C1 segment of cervical spinal cord (tissue), 14 donors: ENCODE measurements at regions not wholly inside any gene's neighbourhood (a gene's known extent, or its start where the extent isn't known, plus 50 kb on each side); places are given as distances from the start of the nearest gene placed in this dataset.
"Not testable (repeated sequence)": the region's sequence is repeated elsewhere in the genome, so short reads cannot be mapped to it uniquely, and the experiment has no call there.

Experiments used
- DNase-seq, 14 donors: peaks; one replicate each; lab custom pipeline; 2025; lab: John Stamatoyannopoulos, UW

- no peak for DNase-seq
These were observed 262.5 kb upstream of the ANO5 start for GRCh38 chr11:21930408-21930807.

DNA sequence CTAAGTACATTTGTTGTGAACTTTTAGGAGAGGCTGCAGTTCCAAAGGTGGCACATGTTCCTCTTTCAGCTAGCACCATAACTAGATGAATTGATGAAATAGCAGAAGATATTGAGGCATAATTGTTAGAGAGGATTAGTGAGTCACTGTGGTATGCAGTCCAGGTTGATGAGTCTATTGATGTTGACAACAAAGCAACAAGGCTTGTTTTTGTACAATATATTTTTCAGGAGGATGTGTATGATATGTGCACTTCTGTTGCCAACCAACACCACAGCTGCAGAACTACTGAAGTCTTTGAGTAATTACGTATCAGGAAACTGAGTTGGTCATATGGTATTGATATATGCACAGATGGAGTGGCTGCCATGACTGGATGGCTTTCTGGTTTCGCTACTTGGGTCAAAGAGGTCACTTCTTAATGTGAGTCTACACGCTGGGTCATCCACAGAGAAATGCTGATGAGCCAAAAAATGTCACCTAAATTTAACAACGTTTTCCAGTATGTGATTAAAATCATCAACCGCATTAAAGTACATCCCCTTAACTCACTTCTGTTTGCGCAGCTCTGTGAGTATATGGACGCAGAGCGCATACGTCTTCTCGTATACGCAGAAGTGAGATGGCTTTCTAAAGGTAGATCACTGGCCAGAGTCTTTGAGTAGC lies 261.3 kb upstream of the ANO5 start:
- no peak for DNase-seq

DNA sequence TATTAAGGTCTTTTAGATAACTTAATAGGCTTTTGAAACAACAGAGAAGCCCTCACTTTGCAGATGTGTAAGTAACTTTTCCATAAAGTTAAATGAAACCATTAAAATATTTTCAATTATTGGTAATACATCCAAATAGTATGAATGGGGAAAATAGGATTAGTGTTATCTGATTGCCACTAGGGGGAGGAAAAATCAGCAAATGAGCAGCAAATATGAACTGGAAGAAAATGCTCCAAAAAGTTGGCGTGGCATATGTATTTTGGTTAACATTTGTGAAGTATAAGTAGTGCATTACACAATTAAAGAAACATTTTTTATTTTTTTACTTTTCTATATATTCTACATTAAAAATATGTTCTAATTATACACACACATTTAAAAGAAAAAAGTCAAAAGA lies 259.8 kb upstream of the ANO5 start:
- DNase-seq: no peak

- no peak for DNase-seq
These were observed 248.3 kb upstream of the ANO5 start for GRCh38 chr11:21944577-21944976.

- no peak for DNase-seq
These were observed 244.0 kb upstream of the ANO5 start for GRCh38 chr11:21948876-21949275.

DNA sequence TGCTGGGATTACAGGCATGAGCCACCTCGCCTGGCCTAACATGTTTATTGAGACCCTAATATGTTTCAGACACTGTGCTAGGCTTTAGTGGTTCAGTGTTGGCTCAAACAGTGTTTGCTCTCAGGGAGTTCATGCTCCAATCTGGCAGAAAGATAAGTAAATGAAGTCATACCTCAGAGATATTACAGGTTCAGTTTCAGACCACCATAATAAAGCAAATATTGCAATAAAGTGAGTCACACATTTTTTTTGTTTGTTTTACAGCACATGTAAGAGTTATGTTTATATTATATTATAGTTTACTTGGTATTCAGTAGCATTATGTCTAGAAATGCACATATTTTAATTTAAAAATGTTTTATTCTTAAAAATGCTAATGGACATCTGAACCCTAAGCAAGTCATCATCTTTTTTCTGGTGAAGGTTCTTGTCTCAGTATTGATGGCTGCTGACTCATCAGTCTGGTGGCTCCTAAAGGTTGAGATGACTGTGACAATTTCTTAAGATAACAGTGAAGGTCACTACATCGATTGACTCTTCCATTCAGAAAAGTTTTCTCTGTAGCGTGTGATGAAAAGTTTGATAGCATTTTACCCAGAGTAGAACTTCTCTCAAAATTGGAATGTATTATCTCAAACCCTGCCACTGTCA lies 243.0 kb upstream of the ANO5 start:
- no peak for DNase-seq

- DNase-seq: no peak
These were observed 229.9 kb upstream of the ANO5 start for GRCh38 chr11:21963013-21963412.

GRCh38 chr11:21965221-21965620 lies 227.7 kb upstream of the ANO5 start:
- DNase-seq: no peak

- no peak for DNase-seq
These were observed 224.2 kb upstream of the ANO5 start for GRCh38 chr11:21968702-21969101.

DNA sequence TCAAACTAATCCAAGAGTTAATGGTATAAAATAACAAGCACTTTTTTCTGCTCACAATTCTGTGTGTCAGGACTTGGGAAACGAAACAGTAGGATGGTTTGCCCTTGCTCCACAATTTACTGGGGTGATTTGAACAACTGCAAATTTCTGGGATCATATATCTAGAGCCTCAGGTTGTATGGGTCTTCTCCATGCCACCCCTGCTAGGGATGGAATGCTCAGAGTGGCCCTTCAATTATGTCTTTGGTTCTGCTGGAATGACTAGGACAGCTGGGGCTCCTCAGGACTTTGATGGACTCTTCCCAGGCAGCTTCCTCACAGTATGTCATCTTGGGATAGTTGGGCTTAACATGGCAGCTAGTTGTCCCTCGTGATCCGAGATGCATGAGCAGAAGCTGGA lies 223.0 kb upstream of the ANO5 start:
- no peak for DNase-seq

DNA sequence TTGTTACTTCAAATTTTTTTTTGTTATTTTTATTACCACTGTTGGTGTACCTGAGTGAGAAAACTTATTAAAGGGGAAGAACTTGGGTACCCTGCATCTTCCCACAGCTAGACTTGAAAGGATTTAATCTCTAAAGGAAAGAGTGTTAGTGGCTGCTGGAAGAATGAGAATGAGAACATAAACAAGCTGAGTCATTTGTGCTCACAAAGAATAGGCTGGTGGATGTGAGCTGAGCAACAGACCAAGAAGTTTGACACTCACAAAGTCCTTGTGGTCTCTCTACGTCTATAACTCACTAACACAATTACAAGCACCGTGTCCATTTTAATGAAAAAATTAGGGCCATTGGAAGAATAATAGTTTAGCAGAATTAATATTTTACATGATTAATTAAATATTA lies 217.6 kb upstream of the ANO5 start:
- DNase-seq: no peak

DNA sequence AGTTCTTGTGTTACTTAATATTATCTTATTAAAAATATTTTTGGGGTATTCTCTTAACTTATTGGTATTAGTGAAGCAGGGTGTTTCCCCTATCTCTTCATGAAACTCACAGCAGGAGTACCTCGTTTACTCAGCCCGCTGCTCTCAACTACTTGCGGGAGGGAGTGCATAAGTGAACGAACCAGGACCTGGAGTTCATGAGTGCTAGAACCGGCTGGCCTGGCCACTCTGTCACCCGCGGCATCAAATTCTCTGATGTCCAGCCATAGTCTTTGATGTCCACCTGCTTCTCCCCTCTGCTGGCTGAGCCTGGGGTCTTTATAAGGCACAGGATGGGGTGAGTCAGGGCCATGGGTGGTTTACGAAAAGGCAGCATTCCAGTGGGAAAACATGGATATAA lies 216.7 kb upstream of the ANO5 start:
- no peak for DNase-seq

- DNase-seq: no peak
These were observed 209.5 kb upstream of the ANO5 start for GRCh38 chr11:21983431-21983830.

DNA sequence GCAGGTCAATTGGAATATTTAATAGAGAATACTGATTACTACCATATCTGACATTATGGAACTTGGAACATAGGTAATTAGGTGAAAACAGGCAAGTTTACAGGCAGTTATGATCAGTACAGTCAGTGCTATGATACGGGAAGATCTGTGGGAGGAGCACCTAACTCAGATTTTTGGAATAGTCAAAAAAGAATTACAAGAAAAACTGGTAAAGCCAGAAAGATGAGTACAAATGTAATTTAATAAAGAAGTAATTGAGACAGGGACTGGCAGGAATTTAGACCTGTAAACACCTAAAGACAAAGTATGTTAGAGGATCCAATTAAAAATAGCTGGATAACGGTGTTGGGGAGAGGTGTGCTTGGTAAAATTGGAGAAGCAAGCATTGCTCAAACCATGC lies 206.5 kb upstream of the ANO5 start:
- DNase-seq: no peak

DNA sequence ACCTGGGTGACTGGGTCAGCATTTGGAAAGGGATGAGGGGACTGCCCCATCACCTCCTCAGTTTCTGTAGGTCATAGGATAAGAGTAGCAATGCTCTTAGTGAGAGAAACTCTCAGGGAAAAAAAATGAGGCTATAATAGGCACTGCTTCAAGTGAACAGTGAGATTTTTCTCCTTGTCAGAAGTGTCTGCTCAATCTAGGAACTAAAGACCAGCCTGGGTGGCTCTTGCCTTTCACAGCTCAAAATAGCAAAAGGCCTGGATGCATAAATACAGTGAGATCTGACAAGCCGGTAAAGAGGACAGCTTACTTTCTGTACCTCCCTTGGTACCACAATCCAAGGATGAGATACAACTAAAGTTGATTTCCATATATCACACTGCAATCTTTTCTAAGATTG lies 205.6 kb upstream of the ANO5 start:
- no peak for DNase-seq

- DNase-seq: no peak
These were observed 204.4 kb upstream of the ANO5 start for GRCh38 chr11:21988477-21988876.

GRCh38 chr11:22001803-22002202 lies 191.1 kb upstream of the ANO5 start:
- not testable (repeated sequence) for DNase-seq

GRCh38 chr11:22006901-22007300 lies 186.0 kb upstream of the ANO5 start:
- DNase-seq: no peak

GRCh38 chr11:22031791-22032190 lies 161.1 kb upstream of the ANO5 start:
- DNase-seq: no peak

DNA sequence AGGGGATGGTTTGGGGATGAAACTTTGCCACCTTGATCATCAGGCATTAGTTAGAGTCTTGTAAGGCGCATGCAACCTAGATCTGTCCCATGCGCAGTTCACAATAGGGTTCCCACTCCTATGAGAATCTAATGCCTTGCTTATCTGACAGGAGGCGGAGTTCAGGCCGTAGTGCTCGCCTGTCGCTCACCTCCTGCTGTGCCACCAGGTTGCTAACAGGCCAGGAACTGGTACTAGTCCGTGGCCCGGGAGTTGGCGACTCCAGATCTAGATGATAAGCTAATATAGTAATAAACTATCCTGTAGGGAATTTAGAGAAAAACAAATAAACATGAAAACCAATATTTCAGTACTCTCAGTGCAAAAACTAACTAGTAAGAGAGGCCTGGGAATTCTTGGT lies 155.4 kb upstream of the ANO5 start:
- no peak for DNase-seq

DNA sequence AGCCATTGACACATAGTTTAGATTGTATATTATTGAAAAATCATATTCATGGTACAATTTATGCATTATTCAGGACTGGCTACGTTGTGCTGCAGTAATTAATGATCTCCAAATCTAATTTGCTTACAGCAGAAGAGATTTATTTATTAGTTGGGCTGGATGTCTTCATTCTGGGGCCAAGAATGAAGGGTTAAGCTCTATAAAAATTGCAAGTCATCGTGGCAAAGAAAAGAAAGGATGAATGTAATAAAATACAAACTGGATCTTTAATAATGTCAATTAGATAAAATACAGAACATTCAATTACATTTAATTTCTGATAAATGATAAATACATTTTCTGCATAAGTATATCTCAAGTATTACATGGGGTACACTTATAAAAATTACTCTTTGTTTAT lies 151.8 kb upstream of the ANO5 start:
- no peak for DNase-seq

DNA sequence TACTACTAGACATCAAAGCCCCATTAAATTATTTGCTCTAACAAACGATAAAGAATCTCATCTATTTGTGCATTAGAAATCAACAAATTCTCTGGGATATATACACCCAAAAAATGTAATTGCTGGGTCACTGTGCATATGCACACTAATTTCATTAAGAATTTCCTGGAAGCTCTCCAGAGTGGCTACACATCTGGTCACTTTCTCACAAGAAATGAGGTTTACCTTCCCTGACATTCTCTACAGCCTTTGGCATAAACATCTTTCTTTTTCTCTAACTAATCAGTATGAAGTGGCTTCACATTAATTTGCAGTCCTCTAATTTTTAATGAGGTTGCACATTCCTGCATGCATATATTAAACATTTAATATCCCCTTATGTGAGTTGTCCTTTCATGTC lies 150.8 kb upstream of the ANO5 start:
- no peak for DNase-seq

GRCh38 chr11:22044126-22044525 lies 148.8 kb upstream of the ANO5 start:
- DNase-seq: no peak

GRCh38 chr11:22049276-22049675 lies 143.6 kb upstream of the ANO5 start:
- DNase-seq: no peak
